GM21576 (cell line): ENCODE measurements at regions not wholly inside any gene's neighbourhood (a gene's known extent, or its start where the extent isn't known, plus 50 kb on each side); places are given as distances from the start of the nearest gene placed in this dataset.

ENCODE experiments used
- ATAC-seq: cut with Tn5 transposase; IDR thresholded peaks from one replicate; pipeline ENCODE4 v1.9.1; 2021; ENCODE audit warnings: mild to moderate bottlenecking, moderate library complexity; ENCODE audit not compliant: unreplicated experiment

GRCh38 chr16:9241177-9241576 lies 149.7 kb downstream of the HAPSTR1 start:
- no peak for ATAC-seq

DNA sequence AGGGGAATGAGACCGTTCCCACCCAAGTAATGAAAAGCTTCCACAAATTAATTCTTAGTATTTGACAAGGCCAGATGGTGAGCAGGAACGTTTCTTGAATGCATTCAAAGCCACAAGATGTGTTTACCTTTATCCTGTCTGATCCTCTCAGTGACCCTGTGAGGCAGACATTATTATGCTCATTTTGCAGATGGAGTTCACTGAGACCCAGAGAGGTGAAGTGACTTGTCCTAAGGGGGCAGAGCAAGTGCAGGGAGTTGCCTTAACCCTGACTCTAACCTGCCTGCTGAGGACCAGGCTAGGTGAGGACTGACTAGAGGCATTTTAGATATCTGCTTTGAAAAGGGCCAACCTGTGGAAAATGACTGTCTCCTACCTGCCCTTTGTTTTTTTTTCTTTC lies 156.7 kb downstream of the HAPSTR1 start:
- no peak for ATAC-seq

DNA sequence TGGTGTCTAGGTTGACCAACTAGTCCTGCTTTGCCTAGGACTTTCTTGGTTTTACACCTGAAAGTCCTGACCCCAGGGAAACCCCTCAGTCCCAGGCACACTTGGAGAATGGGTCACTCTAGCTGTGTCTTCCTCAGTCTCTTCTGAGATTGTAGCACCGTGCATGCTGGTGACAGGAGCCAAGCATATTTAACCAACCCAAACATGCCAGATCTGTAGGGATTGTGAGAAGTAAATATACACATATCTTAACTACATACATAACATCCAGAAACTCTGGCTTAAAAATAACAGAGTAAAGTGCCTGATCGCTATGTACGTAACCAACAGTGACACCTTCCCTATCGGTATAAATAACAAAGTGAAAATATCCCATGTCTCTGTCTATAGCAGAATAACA lies 158.1 kb downstream of the HAPSTR1 start:
- ATAC-seq, result no peak

GRCh38 chr16:9251026-9251425 lies 159.6 kb downstream of the HAPSTR1 start:
- no peak for ATAC-seq

GRCh38 chr16:9254863-9255262 lies 163.4 kb downstream of the HAPSTR1 start:
- ATAC-seq, result no peak

GRCh38 chr16:9256196-9256595 lies 164.8 kb downstream of the HAPSTR1 start:
- peak; percentile 49 for ATAC-seq

DNA sequence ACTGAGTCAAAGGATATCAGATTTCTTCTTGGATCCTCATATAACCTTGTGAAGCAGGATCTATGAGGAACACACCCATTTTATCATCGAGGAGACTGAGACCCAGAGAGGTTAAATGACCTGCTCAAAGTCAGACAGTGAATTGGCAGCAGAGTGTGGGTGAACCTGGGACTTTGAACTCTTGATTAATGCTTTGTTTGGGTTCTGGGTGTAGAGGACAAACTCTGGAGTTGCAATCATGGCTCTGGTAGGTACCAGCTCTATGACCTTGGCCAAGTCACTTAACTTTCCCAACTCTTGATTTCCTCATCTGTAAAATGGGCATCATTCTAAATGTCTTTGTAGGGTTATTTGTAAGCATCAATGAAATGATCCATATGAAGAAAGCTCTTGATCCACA lies 166.4 kb downstream of the HAPSTR1 start:
- no peak for ATAC-seq

DNA sequence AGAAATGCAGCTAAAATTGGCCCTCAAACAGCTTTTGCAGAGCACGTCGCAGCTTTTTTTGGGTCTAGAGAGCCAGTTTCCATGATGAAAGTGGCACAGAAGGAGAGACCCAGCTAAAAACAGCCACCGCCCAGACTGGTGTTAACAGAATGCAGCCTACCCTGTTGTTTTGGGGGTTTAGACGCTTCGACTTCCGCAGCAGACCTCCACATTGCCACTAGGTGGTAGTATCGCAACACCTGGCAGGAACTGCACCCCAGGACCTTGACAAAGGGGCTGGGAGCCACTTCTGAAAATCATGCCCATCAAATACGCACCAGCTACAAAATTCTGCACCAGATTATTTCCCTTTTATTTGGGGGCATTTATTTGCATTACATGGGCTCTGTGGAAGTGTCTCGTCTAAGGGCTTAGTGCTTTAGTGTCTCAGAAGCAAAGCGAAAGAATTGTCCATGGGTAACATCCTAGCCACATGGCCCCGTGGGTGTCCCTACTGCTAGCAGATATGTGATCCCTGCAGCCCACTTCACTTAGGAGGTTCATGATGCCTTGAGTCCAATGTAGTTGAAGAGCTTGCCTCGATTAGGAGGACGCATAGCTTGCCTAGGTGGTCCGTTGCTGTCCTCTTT lies 167.1 kb downstream of the HAPSTR1 start:
- ATAC-seq, result no peak

- no peak for ATAC-seq
These were observed 168.6 kb downstream of the HAPSTR1 start for GRCh38 chr16:9259914-9260608.

GRCh38 chr16:9260666-9261065 lies 169.2 kb downstream of the HAPSTR1 start:
- ATAC-seq, result no peak

- no peak for ATAC-seq
These were observed 169.9 kb downstream of the HAPSTR1 start for GRCh38 chr16:9261376-9261775.

DNA sequence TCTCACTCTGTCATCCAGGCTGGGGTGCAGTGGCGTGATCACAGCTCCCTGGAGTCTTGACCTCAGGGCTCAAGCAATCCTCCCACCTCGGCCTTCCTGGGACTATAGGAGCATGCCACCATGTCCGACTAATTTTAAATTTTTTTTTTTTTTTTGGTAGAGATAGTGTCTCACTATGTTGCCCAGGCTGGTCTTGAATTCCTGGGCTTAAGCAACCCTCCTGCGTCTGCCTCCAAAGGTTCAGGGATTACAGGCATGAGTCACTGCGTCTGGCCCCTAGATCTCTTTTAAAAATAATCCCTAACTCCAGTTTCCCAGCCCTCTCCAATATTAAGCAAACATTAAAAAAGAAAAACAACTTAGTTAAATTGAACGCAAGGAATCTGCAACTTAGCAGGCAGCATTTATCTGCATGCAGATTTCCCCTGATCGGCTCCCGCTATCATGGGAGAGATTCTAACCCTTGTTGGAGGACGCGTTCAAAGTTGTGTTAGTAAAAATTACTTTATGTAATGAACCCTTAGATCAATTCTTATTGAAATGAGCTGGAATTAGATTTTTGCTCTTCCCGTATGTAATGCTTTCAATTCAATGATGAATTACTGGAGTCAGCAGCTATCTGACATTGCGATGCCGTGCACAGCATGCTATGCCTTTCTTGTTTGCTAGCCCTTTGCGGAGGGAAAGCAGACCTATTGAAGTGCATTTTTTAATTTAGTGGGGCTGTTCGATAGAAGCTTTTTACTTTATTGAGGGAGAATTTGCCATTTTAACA lies 171.7 kb downstream of the HAPSTR1 start:
- no peak for ATAC-seq

GRCh38 chr16:9264067-9264466 lies 172.6 kb downstream of the HAPSTR1 start:
- ATAC-seq, result no peak

DNA sequence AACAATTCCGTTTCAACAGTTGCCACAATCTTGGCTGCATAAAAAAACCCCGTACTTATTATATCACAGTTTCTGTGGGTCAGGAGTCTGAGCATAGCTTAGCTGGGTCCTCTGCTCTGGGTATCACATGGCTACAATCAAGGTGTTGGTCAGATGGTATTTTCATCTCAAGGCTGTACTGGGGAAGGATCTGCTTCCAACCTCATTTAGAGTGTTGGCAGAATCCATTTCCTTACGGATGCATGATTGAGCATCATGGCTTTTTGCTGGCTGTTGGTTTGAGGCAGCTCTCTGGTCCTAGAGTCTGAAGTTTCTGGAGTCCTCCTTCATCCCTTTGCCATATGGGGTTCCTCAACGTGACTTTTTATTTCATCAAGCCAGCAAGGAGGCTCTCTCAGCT lies 177.0 kb downstream of the HAPSTR1 start:
- no peak for ATAC-seq

- no peak for ATAC-seq
These were observed 179.0 kb downstream of the HAPSTR1 start for GRCh38 chr16:9270424-9270823.

- no peak for ATAC-seq
These were observed 179.5 kb downstream of the HAPSTR1 start for GRCh38 chr16:9270941-9271340.

DNA sequence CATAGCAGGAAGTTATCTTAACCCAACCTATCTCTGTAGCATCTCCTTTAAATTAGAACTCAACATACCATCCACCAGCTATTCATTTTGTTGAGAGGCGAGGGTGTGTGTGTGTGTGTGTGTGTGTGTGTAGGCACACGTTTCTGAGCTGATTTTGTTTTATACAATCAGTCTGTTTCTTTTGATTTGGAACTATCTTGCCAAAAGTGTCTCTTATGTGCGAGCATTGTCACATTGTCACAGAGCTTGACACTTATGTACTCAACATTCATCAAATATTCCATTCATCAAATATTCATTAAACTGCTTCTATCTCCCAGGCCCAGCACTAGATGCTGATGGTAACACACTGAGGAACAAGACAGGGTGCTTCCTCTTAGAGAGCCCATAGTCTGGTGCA lies 180.4 kb downstream of the HAPSTR1 start:
- no peak for ATAC-seq

GRCh38 chr16:9275377-9275776 lies 183.9 kb downstream of the HAPSTR1 start:
- no peak for ATAC-seq

- ATAC-seq, result no peak
These were observed 184.4 kb downstream of the HAPSTR1 start for GRCh38 chr16:9275816-9276354.

GRCh38 chr16:9279291-9280068 lies 188.0 kb downstream of the HAPSTR1 start:
- no peak for ATAC-seq

- no peak for ATAC-seq
These were observed 188.6 kb downstream of the HAPSTR1 start for GRCh38 chr16:9280069-9280466.
